Hematopoietic multipotent progenitor cell (in vitro differentiated cells): ENCODE measurements at regions not wholly inside any gene's neighbourhood (a gene's known extent, or its start where the extent isn't known, plus 50 kb on each side); places are given as distances from the start of the nearest gene placed in this dataset.

Experiments
- DNase-seq, 3 donors: peaks; one replicate each; pipeline ENCODE4 v3.0.0-alpha.2; 2011 to 2015; ENCODE audit warnings: low read depth in 2 of 3, low spot score in 2 of 3

DNA sequence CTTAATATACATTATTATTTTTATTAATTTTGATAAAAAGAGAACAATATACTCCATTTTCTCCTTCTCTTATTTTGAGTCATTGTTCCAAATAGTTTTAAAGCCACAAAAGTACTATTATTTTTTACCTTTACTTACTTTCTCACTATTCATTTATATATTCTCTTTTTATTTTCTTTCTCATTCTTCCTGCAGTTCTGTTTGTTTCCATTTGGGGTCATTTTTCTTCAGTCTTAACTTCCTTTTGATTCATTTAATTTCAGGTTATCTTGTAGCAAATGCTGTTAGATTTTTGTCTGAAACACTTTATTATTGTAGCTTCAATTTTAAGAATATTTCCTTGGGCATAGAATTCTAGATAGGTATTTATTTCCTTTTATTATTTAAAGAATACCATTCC lies 438.6 kb upstream of the EPHA5 start:
- no peak for DNase-seq

DNA sequence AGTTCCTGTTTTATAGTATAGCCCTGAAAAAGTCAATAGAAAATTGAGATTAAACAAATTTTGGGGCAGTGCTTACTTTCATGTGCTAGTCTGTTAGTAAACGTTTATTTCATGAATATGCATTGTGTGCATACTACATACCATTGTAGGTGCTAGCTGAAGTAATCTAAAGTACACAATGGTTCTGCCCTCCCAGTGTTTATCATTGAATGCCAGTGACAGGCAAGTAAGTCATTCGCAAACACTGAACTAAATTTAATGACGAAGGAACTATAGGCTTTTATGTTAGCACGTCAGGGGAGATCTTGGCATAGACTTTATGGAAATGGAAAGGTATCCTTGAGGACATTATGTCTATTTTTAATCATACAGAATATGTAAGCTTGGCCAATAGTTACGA lies 426.9 kb upstream of the EPHA5 start:
- no peak for DNase-seq

DNA sequence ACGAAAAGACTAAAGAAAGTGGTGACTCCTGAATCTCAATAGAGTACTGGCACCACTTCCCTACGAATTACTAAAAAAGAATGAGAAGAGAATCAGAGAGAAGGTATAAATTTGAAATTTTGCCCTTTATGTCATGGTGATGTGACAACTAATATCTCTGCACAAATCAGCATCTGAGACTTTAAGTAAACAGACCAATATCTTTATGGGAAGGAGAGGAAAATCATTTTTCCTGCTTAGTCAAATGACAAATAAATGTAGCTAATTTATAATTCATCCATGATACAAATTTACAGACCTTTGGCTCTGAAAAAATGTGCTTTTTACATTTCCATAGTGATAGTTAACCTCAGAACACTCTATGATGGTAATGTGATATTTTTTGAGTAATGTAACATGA lies 424.8 kb upstream of the EPHA5 start:
- DNase-seq, result no peak

DNA sequence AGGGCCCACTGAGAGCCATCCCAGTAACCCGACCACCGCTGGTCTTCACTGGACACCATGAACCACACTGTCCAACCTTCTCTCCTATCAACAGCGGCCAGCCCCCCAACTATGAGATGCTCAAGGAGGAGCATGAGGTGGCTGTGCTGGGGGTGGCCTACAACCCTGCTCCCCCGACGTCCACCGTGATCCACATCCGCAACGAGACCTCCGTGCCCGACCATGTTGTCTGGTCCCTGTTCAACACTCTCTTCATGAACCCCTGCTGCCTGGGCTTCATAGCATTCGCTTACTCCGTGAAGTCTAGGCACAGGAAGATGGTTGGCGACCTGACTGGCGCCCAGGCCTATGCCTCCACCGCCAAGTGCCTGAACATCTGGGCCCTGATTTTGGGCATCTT lies 423.8 kb upstream of the EPHA5 start:
- no peak for DNase-seq

DNA sequence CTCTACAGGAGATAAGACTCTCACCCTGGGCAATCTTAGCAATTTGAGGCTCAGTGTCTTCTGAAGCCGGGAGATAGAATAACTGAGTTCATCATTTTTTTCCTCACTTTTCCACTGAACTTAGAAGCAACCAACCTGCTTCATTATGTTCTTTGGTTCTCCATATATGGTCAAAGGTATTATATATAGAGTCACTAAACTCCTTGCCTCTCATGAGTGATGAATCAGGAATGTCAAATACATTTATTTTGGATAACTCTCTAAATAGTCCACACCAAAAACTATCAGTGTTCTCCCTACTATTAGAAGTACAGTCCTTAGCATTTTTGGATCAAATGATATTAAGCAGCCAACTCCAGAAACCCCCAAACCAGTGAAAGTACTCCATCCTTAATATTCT lies 421.5 kb upstream of the EPHA5 start:
- DNase-seq, result no peak

DNA sequence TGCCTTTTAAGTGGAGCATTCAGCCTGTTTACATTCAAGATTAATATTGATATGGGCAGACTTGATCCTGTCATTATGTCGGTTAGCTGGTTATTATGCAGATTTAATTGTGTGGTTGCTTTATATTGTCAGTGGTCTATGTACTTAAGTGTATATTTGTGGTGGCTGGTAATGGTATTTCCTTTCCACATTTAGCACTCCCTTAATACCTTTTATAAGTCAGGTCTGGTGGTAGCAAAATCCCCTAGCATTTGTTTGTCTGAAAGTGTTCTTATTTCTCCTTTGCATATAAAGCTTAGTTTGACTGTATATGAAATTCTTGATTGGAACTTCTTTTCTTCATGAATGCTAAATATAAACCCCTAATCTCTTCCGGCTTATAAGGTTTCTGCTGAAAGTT lies 403.7 kb upstream of the EPHA5 start:
- no peak for DNase-seq

GRCh38 chr4:66071911-66072310 lies 401.6 kb upstream of the EPHA5 start:
- no peak for DNase-seq

- no peak for DNase-seq
These were observed 392.6 kb upstream of the EPHA5 start for GRCh38 chr4:66062921-66063320.

- no peak for DNase-seq
These were observed 391.8 kb upstream of the EPHA5 start for GRCh38 chr4:66062044-66062443.

- DNase-seq, result no peak
These were observed 389.3 kb upstream of the EPHA5 start for GRCh38 chr4:66059556-66059955.

- DNase-seq, result no peak
These were observed 388.8 kb upstream of the EPHA5 start for GRCh38 chr4:66059136-66059535.

DNA sequence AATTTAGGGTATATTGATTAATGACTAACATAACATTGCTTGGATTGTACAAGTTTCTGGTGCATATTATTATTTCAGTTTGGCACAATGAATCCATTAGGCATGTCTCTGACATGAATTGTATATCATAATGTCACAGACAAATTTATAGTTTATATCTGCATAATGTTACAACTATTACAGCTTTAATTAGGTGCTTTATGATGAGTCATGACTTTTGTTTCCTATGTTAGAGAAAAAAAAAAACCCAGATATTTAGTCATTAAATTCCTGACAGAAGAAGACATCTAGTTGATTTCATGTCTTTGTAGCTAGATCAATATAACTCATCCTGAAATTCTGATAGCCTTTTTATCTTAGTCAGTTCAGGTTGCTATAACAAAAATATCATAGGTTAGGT lies 385.7 kb upstream of the EPHA5 start:
- no peak for DNase-seq

GRCh38 chr4:66052426-66052825 lies 382.1 kb upstream of the EPHA5 start:
- DNase-seq, result no peak

DNA sequence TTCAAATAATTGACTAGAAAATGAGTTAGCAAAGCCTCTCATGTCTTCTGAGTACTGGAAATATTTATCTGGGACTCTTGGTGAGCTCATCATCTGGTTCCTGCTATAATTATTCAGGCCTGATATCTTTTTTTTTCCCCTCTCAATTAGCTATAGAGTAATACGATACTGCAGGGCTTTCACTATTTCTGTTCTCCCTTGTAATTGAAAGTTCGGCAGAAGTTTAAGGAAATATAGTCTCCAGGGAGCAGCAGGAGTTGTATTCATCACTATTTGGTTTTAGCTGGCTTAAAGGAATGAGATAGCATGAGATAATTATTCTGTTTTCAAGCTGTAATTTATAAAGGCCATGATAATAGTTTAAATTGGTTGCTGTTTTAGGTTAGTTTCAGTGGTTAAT lies 378.6 kb upstream of the EPHA5 start:
- DNase-seq, result no peak

DNA sequence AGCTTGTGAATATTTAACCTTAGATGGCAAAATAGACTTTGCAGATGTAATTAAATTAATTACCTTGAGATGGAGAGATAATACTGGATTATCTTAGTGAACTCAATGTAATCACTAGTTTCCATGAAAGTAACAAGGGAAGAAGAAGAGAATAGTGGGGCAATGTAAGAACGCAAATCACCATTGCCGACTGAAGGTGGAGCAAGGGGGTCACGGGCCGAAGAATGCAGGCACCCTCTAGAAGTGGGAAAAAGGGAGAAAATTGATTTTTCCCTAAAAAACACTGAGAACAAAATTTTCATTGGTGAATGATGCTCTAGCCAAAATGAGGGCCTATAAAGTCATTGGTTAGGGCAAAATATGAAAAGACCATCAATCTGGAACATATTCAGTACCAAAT lies 375.6 kb upstream of the EPHA5 start:
- no peak for DNase-seq

DNA sequence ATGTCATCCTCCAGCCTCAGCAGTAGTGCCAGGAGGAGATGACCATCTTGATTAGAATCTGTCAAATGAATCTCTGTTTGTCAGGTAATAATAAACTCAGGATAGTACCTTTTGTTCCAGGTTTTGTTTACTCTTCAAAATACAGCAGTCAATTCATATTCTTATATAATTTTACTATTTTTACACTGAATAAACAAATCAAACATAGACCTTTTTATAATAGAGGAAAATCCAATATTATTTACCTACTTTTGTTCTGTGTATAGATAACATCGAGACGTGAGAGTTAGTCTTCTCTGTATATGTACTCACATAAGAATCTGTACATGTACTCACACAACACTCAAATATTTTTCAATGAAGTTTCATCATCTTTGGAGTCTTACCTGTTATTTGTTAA lies 365.4 kb upstream of the EPHA5 start:
- DNase-seq, result no peak

GRCh38 chr4:66034671-66035070 lies 364.4 kb upstream of the EPHA5 start:
- no peak for DNase-seq

- DNase-seq, result no peak
These were observed 364.0 kb upstream of the EPHA5 start for GRCh38 chr4:66034262-66034661.

GRCh38 chr4:66032571-66032970 lies 362.3 kb upstream of the EPHA5 start:
- DNase-seq, result no peak

DNA sequence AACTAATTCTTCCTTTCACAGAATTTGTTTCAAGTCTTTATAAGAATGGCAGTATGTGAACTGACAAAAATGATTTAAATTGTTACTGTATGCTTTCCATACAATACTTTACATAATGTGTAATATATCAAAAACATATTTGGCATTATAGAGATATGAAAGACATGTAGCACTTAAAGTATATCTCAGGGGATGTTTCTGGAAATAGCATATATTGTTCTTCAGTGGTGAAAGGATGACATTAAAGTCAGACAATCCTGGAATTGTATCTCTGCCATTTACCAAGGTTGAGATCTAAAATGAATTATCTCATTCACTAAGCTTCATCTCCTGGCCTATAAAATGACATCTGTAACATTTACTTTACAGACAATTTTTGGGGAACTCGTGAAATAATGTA lies 358.4 kb upstream of the EPHA5 start:
- DNase-seq, result no peak

DNA sequence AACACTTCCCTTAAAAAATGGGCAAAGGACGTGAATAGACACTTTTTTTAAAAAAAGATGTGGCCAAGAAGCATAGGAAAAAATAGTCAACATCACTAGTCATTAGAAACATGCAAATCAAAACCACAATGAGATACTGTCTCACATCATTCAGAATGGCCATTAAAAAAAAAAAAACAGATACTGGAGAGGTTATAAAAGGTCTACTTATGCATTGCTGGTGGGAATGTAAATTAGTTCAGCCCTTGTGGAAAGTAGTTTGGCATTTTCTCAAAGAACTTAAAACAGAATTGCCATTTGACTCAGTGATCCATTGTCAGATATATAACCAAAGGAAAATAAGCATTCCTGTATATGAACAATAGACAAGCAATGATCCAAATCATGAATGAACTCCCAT lies 352.8 kb upstream of the EPHA5 start:
- DNase-seq, result no peak

DNA sequence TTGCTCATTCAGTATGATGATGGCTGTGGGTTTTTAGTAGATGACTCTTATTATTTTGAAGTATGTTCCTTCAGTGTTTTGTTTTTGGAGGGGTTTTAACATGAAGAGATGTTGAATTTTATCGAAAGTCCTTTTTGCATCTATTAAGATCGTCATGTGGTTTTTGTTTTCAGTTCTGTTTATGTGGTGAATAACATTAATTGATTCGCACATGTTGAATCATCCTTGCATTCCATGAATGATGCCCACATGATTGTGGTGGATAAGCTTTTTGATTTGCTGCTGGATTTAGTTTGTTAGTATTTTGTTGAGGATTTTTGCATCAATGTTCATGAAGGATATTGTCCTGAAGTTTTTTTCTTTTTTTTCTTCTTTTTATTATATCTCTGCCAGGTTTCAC lies 347.4 kb upstream of the EPHA5 start:
- no peak for DNase-seq

DNA sequence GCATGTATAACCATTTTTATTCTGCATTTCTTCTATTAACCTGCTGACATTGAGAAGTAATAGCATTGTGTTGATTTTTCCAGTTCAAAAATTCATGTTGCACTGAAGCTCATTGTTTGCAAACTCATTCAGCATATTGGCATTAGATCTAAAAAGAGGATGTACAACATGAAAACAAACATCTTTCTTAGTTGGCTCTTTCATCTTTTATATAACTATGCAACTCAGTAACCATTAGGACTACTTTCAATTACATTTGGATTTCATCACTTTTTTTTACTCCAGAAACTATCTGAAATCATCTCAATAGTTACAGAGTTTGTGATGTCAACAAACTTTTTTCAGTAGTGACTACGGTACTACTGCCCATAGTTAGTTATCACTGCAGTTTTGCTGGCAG lies 346.0 kb upstream of the EPHA5 start:
- DNase-seq, result no peak

DNA sequence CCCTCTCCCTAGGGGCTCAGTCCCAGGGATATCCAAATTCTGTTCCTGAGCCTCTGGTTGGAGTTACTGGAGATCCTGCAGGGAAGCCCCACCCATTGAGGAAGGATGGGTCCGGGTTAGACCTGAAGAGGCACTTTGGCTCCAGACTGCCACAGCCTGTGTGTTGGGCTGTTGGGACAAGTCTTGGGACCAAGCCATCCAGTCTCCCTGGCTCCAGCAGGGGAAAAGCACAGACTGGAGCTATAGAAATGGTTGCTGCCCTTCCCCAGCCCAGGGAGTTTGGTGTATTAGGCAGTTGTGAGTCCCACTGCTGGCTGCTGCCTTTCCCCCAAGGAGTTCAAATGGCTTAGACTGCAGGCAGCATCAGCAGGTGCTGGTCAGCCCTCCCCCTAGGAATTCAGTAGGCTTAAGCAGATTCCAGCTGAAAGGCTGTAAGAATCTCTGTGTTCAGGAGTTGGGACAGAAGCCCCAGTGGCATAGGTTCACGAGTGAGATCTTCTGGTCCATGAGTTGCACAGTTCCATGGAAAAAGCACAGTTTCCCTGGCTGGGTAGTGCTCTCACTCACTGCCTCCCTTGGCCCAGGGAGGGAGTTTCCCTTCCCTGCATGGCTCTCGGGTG lies 344.0 kb upstream of the EPHA5 start:
- DNase-seq, result no peak
